ELF-1 (cell line): ENCODE measurements at regions not wholly inside any gene's neighbourhood (a gene's known extent, or its start where the extent isn't known, plus 50 kb on each side); places are given as distances from the start of the nearest gene placed in this dataset.

ENCODE experiments used
- DNase-seq: peaks from one replicate; pipeline ENCODE4 v3.0.0-alpha.2; 2016; ENCODE audit warnings: low read depth, low spot score

- no peak for DNase-seq
Observed at GRCh38 chr2:153623020-153623419, 144.5 kb upstream of the RPRM start.

GRCh38 chr2:153626676-153627075 lies 148.1 kb upstream of the RPRM start:
- DNase-seq = no peak

GRCh38 chr2:153635494-153635893 lies 156.9 kb upstream of the RPRM start:
- DNase-seq = no peak

- DNase-seq = no peak
Observed at GRCh38 chr2:153641046-153641445, 162.5 kb upstream of the RPRM start.

- DNase-seq = no peak
Observed at GRCh38 chr2:153644955-153645354, 166.4 kb upstream of the RPRM start.

- no peak for DNase-seq
Observed at GRCh38 chr2:153645599-153645998, 167.0 kb upstream of the RPRM start.

GRCh38 chr2:153657651-153658050 lies 179.1 kb upstream of the RPRM start:
- DNase-seq = no peak

GRCh38 chr2:153661801-153662200 lies 183.2 kb upstream of the RPRM start:
- no peak for DNase-seq

- no peak for DNase-seq
Observed at GRCh38 chr2:153663371-153663770, 184.8 kb upstream of the RPRM start.

- DNase-seq = peak; percentile 2
Observed at GRCh38 chr2:153664009-153664408, 185.4 kb upstream of the RPRM start.

- no peak for DNase-seq
Observed at GRCh38 chr2:153667475-153667874, 188.9 kb upstream of the RPRM start.

- no peak for DNase-seq
Observed at GRCh38 chr2:153668923-153669322, 190.4 kb upstream of the RPRM start.

GRCh38 chr2:153710128-153710527 lies 161.6 kb upstream of the GALNT13 start:
- no peak for DNase-seq

GRCh38 chr2:153715218-153715850 lies 156.4 kb upstream of the GALNT13 start:
- DNase-seq = no peak

GRCh38 chr2:153717060-153717459 lies 154.7 kb upstream of the GALNT13 start:
- DNase-seq = no peak

- DNase-seq = no peak
Observed at GRCh38 chr2:153739394-153739793, 132.3 kb upstream of the GALNT13 start.

GRCh38 chr2:153761936-153762335 lies 109.8 kb upstream of the GALNT13 start:
- no peak for DNase-seq

GRCh38 chr2:153766415-153766814 lies 105.3 kb upstream of the GALNT13 start:
- no peak for DNase-seq

- peak; percentile 7 for DNase-seq
Observed at GRCh38 chr2:153770359-153770991, 101.2 kb upstream of the GALNT13 start.

GRCh38 chr2:153780241-153780640 lies 91.5 kb upstream of the GALNT13 start:
- DNase-seq = no peak

- DNase-seq = peak; percentile 69
Observed at GRCh38 chr2:153786016-153786415, 85.7 kb upstream of the GALNT13 start.

- no peak for DNase-seq
Observed at GRCh38 chr2:153787612-153788011, 84.1 kb upstream of the GALNT13 start.

GRCh38 chr2:153802671-153803070 lies 69.1 kb upstream of the GALNT13 start:
- DNase-seq = no peak

GRCh38 chr2:153808679-153809078 lies 63.0 kb upstream of the GALNT13 start:
- no peak for DNase-seq
